ENCODE measurements at regions not wholly inside any gene's neighbourhood (a gene's known extent, or its start where the extent isn't known, plus 50 kb on each side); places are given as distances from the start of the nearest gene placed in this dataset.
A peak's percentile ranks its signal among the peaks of the same experiment; 100 is the strongest.
"Not testable (repeated sequence)": the region's sequence is repeated elsewhere in the genome, so short reads cannot be mapped to it uniquely, and the experiment has no call there.

DNA sequence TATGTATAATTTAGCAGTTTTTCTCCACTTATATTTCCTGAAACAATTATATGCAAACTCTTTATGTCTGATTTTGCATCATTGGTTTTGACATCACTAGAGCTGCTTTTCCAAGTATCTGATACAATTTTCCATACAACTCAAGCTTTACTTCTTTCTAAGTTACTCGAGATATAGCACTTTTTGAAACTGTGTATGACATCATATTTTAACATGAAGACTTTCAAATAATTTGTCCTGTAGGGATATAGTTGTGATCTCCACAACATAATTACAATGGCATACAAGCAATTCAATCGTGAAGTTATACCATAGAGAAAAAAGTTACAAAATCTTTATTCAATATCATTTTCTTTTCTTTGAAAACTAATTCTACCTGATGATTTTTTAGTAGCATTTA is 173.0 kb downstream of the LEPR start:
- no peak for DNase-seq

DNA sequence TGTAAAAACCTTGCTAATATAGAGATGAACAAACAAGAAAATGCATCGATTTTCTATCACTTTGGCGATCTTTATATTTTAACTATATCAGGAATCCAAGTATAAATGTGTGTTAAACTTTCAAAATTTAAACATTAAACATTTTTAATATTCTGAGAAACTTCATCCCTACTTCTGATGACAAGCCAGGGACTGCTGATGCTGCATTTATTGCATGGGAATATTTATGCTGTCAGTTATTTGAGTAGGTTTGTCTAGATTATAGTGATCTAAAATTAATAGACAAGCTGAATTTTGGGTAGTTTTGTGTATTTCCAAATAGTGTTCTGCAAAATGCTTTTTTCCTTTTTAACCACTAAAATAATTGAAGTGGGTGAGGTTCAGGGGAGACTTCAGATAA is 175.3 kb downstream of the LEPR start:
- DNase-seq = no peak

DNA sequence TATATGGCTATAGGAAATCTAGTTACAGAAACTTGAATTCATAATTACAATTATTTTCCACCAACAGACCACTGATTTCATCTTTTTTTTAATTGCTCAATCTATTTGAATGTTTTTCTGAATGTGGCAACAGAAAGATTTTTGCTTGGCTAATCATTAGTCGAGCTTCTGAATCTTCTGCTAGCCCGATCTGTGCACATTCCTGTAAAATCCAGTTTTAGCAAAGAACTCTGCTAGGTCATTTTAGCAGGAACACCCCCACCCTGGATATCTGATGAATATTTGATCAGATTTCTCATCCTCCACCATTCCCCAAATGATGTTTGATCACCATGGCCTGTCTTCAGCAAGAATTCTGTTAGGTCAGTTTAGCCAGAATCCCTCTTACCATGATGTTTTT is 176.3 kb downstream of the LEPR start:
- no peak for DNase-seq

DNA sequence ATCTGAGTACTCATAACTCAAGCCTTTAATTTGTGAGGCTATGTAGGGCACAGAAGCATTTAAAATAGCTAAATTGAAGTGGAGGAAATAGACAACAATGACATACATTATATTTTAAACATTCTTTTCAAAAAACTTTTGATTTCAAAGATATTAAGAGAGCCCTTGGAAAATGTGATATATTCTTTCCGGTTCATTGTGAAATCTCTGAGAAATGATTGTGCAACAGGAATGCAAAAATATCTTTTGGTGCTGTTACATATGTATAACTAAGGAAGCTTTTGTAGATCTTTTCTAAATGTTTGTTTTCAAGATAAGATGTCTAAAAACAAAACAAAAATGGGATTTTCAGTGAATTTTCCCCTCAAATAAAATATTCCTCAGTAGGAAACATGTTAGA is 185.2 kb downstream of the LEPR start:
- DNase-seq = peak; percentile 71

DNA sequence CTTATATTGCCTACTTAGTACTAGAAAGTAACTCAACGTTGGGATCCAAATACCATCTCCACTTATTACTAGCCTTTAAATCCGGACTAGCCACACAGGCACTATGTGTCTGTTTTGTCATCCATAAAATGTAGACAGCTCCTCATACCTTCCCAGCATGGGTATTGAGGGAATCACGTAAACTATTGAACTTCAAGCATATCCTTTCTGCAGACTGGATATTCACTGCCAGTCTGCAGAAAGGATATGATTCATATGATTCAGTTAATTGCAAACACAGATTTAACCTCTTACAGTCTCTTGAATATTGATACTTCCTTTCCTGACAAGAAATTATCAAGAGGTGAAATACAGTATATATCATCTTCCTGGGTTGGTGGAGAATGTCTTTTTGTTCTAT is 186.0 kb downstream of the LEPR start:
- peak; percentile 20 for DNase-seq

DNA sequence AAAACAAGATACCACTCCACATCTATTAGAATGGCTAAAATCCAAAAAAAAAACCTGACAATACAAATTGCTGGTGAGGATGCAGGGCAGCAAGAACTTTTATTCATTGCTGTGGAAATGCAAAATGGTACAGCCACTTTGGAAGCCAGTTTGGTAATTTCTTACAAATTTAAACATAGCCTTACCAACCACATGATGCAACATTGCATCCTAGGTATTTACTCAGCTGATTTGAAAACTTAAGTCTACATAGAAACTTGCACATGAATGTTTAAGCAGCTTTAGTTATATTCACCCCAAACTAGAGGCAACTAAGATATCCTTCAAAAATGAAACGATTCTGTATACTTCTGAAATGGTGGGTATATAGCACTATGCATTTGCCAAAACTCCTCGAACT is 178.8 kb upstream of the PDE4B start:
- DNase-seq = no peak

DNA sequence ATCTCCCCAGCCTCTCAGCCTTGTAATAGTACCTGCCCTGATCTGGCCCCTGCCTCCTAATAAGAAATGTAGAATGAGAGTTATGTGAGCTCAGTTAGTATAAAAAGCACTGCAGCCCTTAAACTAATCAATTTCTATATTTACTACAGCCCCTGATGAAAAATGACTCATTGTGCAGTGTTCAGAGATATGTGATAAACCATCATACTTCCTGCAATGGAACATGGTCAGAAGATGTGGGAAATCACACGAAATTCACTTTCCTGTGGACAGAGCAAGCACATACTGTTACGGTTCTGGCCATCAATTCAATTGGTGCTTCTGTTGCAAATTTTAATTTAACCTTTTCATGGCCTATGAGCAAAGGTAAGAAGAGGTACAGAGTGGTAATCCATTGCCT is 176.8 kb upstream of the PDE4B start:
- no peak for DNase-seq

DNA sequence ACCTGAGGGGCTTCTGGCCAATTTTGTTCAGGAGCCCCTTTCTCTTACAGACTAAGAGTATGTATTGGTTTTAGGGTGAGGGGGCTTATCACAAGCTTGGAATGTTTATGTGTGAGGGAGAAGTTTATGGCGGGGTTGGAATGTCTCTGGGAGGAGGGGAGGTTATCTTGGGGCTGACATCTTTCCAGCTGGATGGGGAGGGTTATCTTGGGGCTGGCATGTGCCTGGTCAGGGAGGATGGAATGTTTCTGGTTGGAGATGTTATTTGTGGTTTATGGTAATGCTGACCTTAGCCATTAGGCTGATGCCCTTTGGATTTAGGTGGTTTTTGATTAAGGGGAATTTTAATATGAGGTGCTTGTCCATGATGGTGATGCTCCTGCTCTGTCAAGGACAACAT is 171.0 kb upstream of the PDE4B start:
- DNase-seq = not testable (repeated sequence)

DNA sequence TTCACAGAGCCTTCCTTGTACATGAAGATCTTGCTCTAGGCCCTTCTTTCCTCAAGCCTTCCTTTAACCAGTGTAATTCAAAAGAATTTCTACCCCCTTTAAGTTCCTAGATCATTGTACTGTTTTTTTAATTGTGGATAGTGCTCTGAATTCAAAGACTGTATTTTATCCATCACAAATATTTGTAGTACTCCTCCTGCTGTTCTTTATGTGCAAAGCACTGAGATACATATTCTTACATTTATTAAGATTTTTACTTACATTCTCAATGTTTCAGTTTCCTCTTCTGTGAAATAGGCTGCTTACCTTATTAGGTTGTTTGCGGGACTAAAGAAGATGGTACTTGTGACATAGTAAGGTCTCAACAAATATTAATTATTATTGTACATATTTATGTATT is 168.8 kb upstream of the PDE4B start:
- no peak for DNase-seq

DNA sequence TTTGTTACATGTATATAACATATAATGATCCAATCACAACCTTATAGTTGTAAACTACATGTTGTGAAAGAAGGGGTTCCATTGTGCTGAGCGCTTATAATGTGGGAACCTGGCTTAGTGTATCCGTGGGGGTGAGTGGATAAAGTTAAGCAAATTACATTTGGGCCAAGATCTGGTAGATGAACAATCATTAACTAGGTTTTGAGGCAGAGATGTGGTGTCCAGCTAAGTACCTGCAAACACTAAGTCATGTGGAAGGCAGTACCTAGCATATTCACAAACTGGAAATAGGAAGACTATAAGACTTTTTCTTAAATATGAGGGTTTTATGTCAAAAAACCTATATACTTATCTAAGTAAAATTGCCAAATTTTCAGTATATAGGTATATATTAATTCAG is 167.2 kb upstream of the PDE4B start:
- no peak for DNase-seq

DNA sequence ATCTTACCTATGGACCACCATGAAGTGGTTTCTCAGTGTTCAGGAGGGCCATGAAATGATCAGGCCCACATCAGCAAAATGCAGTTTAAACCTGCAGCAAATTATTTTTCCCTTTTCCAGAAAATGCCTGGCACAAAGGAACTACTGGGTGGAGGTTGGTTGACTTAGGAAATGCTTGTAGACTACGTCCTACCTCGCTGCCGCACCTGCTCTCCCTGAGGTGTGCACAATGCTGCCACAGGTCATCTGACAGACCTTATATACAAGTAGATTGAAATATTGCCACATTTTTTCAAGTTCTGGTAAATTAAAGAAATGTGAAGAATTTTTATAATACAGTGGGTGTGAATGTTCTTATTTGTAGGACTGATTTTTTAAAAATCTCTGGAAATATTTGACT is 166.7 kb upstream of the PDE4B start:
- no peak for DNase-seq

DNA sequence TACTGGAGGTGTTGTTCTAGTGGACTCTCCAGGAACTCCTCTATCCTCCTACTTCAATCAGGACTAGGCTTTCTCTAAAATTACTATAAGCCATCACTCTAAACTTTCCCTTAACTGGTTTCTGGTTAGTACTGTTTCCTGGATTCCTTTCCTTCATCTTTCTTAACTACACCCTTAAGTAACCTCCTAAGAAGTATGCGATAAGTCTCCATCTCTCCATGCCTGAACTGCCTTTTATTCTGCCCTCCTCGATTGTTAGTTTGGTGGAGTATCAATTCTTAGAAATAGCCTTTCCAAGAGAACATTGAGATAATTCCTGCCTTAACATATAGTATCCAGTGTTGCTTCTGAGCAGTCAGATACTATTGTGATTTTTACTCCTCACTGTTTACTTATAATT is 162.9 kb upstream of the PDE4B start:
- DNase-seq = no peak

DNA sequence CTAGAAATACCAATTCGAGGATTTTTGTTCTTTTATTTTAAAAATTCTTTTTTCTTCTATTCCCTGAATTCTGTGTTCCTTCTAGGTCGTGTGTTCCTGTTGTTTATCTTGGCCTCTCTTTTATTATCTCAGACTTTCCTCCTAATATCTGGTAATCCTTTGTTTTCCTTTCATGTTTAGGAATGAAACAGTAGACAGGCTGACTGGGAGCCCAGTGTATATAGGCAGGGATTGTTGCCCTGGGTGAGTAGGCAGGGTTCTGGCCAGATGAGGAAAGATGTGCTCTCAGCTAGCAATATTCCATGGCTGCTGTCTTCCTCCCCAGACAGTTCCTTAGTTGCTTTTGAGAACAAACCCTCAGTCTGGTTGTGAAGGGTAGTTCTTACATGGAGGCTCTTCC is 161.8 kb upstream of the PDE4B start:
- DNase-seq = no peak

DNA sequence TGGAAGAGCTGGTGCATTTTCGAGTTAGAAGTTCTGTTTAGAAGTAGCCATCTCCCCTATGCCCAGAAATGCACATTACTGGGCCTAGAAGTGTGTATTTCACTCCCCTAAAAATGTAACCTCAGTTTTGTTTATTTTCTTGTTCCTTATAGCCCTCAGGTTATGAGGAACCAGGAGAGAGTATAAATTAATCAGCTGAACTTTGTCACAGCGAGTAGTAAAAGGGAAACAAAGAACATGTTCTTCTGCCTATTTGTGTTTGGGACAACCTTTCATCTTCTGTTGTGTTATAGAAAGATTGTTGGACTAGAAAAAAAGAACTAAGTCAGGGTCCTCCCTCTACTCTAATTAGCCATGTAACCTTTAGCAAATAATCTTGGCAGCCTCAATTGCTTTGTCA is 160.5 kb upstream of the PDE4B start:
- no peak for DNase-seq

DNA sequence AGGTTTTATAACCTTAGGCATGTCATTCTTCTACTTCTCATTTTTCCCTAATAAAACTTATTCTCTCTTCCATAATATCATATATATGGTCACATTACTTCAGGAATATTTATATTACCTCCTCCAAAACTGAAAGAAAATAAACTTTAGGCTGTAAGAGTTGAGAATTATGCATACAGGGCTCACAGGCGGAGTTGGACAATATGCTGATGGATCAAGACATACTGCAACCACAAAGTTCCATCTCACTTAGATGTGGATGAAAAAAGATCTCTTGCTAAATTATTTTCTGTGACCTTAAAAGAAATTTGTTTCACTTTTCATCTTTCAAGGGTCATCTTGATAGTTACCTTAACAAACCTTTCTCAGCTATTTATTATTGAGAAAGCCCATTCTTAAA is 152.6 kb upstream of the PDE4B start:
- DNase-seq = no peak

DNA sequence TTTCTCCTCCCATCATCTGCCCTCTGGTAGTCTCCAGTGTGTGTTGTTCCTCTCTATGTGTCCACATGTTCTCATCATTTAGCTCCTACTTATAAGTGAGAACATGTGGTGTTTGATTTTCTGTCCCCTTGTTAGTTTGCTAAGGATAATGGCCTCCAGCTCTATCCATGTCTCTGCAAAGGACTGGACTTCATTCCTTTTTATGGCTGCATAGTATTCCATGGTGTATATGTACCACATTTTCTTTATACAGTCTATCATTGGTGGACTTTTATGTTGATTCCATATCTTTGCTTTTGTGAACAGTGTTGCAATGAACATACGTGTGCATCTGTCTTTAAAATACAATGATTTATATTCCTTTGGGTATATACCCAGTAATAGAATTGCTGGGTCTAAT is 143.5 kb upstream of the PDE4B start:
- DNase-seq = not testable (repeated sequence)

DNA sequence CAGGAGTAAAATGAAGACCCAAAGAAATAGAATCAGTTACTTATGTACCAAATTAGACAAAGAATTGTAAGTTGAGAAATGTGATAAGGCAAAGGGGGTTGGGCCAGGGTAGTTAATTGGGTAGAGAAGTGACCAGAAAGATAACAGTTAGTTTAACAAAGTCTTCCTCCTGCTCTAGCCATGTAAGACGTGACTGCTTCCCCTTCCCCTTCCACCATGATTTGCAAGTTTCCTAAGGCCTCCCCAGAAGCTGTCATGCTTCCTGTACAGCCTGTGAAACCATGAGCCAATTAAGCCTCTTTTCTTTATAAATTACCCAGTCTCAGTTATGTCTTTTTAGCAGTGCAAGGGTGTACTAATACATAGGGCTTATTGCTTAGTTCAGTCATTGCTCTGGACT is 142.0 kb upstream of the PDE4B start:
- DNase-seq = no peak

DNA sequence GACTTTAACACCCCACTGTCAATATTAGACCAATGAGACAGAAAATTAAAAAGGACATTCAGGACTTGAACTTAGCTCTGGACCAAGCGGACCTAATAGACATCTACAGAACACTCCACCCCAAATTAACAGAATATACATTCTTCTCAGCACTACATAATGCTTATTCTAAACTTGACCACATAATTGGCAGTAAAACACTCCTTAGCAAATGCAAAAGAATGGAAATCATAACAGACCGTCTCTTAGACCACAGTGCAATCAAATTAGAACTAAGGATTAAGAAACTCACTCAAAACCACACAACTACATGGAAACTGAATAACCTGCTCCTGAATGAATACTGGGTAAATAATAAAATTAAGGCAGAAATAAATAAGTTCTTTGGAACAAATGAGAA is 138.2 kb upstream of the PDE4B start:
- not testable (repeated sequence) for DNase-seq

DNA sequence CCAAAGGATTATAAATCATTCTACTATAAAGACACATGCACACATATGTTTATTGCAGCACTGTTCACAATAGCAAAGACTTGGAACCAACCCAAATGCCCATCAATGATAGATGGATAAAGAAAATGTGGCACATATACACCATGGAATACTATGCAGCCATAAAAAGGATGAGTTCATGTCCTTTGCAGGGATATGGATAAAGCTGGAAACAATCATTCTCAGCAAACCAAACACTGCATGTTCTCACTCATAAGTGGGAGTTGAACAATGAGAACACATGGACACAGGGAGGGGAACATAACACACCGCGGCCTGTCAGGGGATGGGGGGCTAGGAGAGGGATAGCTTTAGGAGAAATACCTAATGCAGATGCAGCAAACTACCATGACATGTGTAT is 135.1 kb upstream of the PDE4B start:
- DNase-seq = not testable (repeated sequence)

DNA sequence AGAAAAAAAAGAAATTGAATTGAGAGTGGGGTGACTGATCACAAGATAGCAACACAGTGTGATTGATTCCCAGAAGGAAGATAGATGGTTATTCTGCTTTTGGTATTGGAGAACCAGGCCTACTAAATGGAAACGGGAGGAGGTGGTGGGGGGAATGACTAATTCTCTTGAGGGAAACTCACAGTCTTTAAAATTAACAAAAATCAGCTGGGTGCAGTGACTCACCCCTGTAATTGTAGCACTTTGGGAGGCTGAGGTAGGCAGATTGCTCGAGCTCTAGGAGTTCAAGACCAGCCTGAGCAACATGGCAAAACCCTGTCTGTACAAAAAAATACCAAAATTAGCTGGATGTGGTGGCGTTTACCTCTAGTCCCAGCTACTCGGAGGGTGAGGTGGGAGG is 134.6 kb upstream of the PDE4B start:
- no peak for DNase-seq

DNA sequence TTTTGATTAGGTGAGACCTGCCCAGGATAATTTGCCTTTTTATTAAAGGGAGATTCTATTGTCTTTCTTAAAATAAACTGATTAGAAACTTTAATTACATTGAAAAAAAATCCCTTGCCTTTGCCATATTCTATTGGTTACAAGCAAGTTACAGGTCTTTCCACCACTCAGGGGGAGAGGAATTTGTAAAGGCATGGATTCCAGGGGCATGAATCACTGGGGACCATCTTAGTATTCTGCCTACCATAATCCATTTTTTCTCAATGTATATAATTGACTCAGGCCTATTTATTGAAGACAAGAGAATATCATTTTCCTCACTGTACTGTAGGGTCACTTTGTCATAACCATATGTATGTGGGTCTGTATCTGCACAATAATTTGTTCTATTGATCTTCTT is 124.3 kb upstream of the PDE4B start:
- no peak for DNase-seq

DNA sequence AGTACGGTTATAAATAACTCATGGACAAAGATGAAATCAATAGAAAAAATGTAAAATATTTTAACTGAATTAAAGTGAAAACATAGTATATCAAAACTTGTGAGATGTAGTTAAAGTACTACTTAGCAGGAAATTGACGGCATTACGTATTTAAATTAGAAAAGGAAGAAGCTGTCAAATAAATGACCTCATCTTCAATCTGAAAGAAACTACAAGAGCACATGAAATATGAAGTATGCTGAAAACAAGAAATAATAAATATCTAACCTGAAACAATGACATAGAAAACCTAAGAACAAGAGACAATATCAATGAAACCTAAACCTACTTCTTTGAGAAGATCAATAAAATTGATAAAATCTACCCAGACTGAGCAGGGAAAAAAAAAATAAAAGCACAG is 122.2 kb upstream of the PDE4B start:
- DNase-seq = no peak

DNA sequence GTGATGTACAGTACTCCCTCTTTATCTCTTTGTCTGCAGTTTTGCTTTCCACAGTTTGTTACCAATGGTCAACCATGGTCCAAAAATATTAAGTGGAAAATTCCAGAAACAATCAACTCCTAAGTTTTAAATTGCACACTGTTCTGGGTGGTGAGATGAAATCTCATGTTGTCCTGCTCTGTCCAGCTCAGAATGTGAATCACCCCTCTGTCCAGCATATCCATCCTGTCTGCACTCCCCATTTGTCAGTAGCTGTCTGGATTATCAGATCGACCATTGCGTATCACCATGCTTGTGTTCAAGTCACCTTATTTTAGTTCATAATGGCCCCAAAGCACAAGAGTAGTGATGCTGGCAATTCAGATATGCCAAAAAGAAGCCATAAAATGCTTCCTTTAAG is 118.2 kb upstream of the PDE4B start:
- no peak for DNase-seq

DNA sequence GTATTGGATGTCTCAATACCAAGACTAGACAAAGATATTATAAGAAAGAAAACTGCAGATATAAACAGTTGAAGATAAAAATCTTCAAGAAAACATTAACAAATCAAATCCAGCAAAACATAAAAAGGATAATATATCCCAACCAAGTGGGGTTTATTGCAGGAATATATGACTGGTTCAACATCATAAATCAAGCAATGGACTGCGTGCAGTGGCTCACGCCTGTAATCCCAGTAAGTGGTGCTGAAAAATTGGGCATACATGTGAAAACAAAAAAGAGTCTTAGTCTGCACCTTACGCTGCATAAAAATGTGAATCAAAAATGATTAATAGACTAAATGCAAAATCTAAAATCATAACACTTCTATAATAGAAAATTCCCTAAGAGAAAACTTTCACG is 112.9 kb upstream of the PDE4B start:
- no peak for DNase-seq

DNA sequence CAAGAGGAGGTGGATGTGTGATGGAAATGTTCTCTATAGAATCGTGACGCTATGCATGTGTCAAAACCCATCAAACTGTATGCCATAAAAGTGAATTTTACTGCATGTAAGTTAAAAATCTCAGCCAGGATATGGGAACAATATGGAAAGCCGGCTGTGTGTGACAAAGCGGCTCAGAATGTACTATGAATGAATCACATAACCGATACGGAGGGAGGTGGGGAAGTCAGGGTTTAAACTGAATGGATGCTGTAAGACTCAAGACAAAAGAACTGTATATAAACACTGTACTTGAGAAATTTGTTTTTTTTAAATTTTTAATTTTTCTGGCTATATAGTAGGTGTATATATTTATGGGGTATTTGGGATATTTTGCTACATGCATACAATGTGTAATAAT is 111.6 kb upstream of the PDE4B start:
- no peak for DNase-seq

DNA sequence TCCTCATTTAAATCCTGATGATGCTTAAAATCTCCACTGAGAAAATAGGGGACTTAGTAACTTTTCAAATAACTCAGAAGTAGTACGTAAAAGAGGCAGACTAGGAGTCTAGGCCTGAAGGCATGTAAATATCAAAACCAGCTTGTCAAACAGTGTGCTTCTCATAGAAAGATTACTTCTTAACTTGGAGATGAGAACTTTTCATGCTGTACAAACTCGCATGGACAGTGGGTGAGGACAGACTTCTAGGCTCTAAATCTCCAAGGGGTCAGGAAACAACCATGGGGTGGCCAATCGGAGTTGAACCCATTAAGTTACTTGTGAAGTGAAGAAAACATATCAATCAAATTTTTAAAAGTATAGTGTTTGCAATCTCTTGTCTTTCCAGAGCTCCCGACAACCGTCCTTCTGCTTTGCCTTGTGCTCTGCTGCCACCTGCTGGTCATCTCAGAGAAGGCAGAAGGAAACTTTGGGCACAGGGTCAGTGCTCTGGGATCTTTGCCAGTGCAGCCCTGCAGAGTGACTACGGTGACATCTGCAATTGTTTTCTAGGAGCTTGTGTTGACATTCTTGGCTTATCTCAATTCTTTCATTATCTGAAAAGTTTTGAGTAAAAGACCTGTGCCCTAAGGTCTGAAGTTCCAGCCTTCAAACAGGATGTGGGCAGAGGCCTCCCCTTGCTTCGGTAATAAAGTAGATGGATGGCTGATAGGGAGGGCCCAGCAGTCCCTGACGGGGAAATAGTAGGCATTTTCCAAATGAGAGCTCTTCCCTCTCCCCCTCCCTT is 105.1 kb upstream of the PDE4B start:
- peak; percentile 47 for DNase-seq

All from MV-4-11 (cell line).